ENCODE measurements at regions not wholly inside any gene's neighbourhood (a gene's known extent, or its start where the extent isn't known, plus 50 kb on each side); places are given as distances from the start of the nearest gene placed in this dataset.

DNA sequence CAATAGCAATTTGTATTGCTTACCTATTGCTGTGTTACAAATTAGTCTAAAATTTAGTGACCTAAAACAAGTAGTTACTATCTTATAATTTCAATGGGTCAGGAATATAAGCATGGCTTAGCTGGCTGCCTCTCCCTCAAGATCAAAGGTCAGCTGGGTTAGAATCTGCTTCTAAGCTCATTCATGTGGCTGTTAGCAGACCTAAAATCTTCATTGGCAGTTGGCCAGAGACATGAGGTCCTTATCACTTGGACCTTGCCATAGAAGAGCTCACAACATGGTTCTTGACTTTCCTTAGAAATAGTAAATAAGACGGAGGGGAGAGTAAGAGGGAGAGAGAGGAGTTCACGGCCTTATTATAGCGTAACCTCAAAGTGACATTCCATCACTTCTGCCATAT lies 468.0 kb downstream of the HTR7 start:
- TF ChIP-seq, protein P1, sequence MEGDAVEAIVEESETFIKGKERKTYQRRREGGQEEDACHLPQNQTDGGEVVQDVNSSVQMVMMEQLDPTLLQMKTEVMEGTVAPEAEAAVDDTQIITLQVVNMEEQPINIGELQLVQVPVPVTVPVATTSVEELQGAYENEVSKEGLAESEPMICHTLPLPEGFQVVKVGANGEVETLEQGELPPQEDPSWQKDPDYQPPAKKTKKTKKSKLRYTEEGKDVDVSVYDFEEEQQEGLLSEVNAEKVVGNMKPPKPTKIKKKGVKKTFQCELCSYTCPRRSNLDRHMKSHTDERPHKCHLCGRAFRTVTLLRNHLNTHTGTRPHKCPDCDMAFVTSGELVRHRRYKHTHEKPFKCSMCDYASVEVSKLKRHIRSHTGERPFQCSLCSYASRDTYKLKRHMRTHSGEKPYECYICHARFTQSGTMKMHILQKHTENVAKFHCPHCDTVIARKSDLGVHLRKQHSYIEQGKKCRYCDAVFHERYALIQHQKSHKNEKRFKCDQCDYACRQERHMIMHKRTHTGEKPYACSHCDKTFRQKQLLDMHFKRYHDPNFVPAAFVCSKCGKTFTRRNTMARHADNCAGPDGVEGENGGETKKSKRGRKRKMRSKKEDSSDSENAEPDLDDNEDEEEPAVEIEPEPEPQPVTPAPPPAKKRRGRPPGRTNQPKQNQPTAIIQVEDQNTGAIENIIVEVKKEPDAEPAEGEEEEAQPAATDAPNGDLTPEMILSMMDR (optimal IDR thresholded peaks at IDR 0.05 in 1 of 3, IDR thresholded peaks at IDR 0.05 in 1 of 3, conservative IDR thresholded peaks at IDR 0.05 in 1 of 3; ENCODE audit: extremely low read depth in 1 of 3, insufficient read depth in 2 of 3, low read length in 3 of 3), result no peak
- no peak for TF ChIP-seq EZH2 (IDR thresholded peaks at IDR 0.05; ENCODE audit: low read length)
